ENCODE measurements at regions not wholly inside any gene's neighbourhood (a gene's known extent, or its start where the extent isn't known, plus 50 kb on each side); places are given as distances from the start of the nearest gene placed in this dataset.

GRCh38 chr6:166073082-166073481 is 94.6 kb downstream of the TBXT start:
- Histone ChIP-seq H4K20me1 (replicated peaks; ENCODE audit: control insufficient read depth, extremely low read depth, insufficient read depth, low read length) (no peaks in the 10 kb centered on the region), H3K4me2 (ENCODE audit: insufficient read depth, low read length) (no peak overlapping the region), H3K27ac (ENCODE audit: insufficient read depth, low read depth, low read length) (no peak overlapping the region), H3K9me3 (replicated peaks; ENCODE audit: control insufficient read depth, insufficient read depth, low read length) (no peaks in the 10 kb centered on the region), H3K27me3 (ENCODE audit: control insufficient read depth in 2 of 2, insufficient read depth in 2 of 2, low read length in 2 of 2) (no peaks in the 10 kb centered on the region), H3K9ac (replicated peaks; ENCODE audit: extremely low read depth, insufficient read depth, low read length) (no peak overlapping the region), H3K79me2 (ENCODE audit: control insufficient read depth, insufficient read depth, low read length) (no peaks in the 10 kb centered on the region), H3K4me1 (ENCODE audit: control insufficient read depth, extremely low read depth, insufficient read depth, low read length) (no peaks in the 10 kb centered on the region), H3K4me3 (replicated peaks in 1 of 3; ENCODE audit: insufficient read depth in 1 of 3, low read depth in 1 of 3, low read length in 3 of 3) (no peak overlapping the region), H2AFZ (ENCODE audit: low read depth, low read length) (no peak overlapping the region), H3K9me1 (replicated peaks; ENCODE audit: control insufficient read depth, extremely low read depth, insufficient read depth, low read length) (no peaks in the 10 kb centered on the region), H3K36me3 (ENCODE audit: control insufficient read depth in 2 of 2, extremely low read depth in 1 of 2, insufficient read depth in 2 of 2, low read length in 2 of 2) (no peaks in the 10 kb centered on the region)
- DNase-seq (ENCODE audit: low read depth, low spot score) (no peak), FAIRE-seq (no peak)
- CTCF ChIA-PET = no interaction called here
- no TSS peak for BruUV-seq (replicated peaks)
- intact Hi-C loops (cut with micrococcal nuclease) (no loop called here), dilution Hi-C loops (cut with MboI; ENCODE audit: extremely low pct_ligation_motif_present, low sequenced_read_pairs) (no loop called here)
- TF ChIP-seq POLR2AphosphoS5 (IDR thresholded peaks at IDR 0.05; ENCODE audit: insufficient read depth, low read depth, low read length) (no peak), POLR2A (IDR thresholded peaks at IDR 0.05; ENCODE audit: low read depth, low read length) (no peak), MYC (IDR thresholded peaks at IDR 0.05; ENCODE audit: low read depth, low read length) (no peak), GATA2 (IDR thresholded peaks at IDR 0.05; ENCODE audit: insufficient read depth, insufficient read length, low read depth, low read length) (no peak), FOS (IDR thresholded peaks at IDR 0.05; ENCODE audit: borderline replicate concordance, insufficient read depth, low read length) (no peak), JUN (IDR thresholded peaks at IDR 0.05; ENCODE audit: borderline replicate concordance, insufficient read depth, insufficient read length, low read depth) (no peak), EZH2 (IDR thresholded peaks at IDR 0.05; ENCODE audit: borderline replicate concordance, low read depth, low read length, severe bottlenecking) (no peak)
- TF ChIP-seq, protein P1, sequence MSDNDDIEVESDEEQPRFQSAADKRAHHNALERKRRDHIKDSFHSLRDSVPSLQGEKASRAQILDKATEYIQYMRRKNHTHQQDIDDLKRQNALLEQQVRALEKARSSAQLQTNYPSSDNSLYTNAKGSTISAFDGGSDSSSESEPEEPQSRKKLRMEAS (IDR thresholded peaks at IDR 0.05; ENCODE audit: insufficient read depth, insufficient read length) = no peak
- TF ChIP-seq, protein P2, sequence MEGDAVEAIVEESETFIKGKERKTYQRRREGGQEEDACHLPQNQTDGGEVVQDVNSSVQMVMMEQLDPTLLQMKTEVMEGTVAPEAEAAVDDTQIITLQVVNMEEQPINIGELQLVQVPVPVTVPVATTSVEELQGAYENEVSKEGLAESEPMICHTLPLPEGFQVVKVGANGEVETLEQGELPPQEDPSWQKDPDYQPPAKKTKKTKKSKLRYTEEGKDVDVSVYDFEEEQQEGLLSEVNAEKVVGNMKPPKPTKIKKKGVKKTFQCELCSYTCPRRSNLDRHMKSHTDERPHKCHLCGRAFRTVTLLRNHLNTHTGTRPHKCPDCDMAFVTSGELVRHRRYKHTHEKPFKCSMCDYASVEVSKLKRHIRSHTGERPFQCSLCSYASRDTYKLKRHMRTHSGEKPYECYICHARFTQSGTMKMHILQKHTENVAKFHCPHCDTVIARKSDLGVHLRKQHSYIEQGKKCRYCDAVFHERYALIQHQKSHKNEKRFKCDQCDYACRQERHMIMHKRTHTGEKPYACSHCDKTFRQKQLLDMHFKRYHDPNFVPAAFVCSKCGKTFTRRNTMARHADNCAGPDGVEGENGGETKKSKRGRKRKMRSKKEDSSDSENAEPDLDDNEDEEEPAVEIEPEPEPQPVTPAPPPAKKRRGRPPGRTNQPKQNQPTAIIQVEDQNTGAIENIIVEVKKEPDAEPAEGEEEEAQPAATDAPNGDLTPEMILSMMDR (IDR thresholded peaks at IDR 0.05; ENCODE audit: extremely low read depth in 1 of 2, insufficient read depth in 1 of 2, low read depth in 1 of 2, low read length in 2 of 2) = no peak
- POLR2A ChIA-PET = no interaction called here

Data from endothelial cell of umbilical vein (primary cell).